ENCODE measurements at regions not wholly inside any gene's neighbourhood (a gene's known extent, or its start where the extent isn't known, plus 50 kb on each side); places are given as distances from the start of the nearest gene placed in this dataset.

DNA sequence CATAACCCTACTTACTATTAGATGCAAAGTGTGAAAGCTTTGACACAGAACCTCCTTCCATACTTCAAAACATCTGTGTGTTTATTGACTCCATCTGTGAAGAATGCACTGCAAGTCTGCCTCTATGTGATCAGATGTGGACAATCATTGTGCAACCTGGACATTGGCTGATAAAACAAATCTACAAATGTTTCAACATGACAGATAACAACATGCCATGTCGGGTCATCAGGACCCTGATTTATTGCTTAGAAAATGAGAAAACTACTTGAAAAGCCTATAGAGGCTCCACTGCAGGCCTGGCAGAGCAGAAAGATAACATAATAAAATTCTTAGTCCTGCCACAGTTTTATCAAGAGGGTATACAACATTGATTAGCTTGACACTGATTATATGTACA lies 1286.4 kb downstream of the GRIK2 start (continued):
- TF ChIP-seq, protein P1, sequence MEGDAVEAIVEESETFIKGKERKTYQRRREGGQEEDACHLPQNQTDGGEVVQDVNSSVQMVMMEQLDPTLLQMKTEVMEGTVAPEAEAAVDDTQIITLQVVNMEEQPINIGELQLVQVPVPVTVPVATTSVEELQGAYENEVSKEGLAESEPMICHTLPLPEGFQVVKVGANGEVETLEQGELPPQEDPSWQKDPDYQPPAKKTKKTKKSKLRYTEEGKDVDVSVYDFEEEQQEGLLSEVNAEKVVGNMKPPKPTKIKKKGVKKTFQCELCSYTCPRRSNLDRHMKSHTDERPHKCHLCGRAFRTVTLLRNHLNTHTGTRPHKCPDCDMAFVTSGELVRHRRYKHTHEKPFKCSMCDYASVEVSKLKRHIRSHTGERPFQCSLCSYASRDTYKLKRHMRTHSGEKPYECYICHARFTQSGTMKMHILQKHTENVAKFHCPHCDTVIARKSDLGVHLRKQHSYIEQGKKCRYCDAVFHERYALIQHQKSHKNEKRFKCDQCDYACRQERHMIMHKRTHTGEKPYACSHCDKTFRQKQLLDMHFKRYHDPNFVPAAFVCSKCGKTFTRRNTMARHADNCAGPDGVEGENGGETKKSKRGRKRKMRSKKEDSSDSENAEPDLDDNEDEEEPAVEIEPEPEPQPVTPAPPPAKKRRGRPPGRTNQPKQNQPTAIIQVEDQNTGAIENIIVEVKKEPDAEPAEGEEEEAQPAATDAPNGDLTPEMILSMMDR (IDR thresholded peaks at IDR 0.05): no peak

DNA sequence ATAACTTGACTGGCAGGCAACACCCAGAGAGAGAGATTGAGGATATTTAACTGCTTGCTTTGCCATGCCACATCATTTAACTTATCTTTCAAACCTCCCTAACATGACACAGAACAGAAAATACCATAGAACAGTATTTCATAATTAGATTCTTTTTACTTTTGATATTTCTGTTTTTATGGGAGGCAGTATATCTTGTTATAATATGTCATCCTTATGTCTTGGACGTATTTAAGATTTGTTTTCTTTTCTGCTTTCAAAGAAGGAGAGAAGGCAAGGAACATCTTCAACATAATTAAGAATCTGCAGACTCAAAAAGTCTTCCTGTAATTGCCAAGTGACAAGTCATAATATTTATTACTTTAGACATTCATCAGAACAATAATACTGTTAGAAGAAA lies 1283.7 kb downstream of the GRIK2 start:
- Histone ChIP-seq H3K9me3 (no peaks in the 10 kb centered on the region), H3K79me2 (ENCODE audit: insufficient read depth) (no peaks in the 10 kb centered on the region), H3F3A (replicated peaks; ENCODE audit: insufficient read depth) (no peaks in the 10 kb centered on the region), H3K9me2 (no peaks in the 10 kb centered on the region), H3K27ac (ENCODE audit: low read depth in 2 of 2, low read length in 1 of 2) (no peak overlapping the region), H2AFZ (ENCODE audit: low read depth) (no peak overlapping the region), H3K4me1 (ENCODE audit: control insufficient read depth in 1 of 2, insufficient read depth in 2 of 2, low read depth in 1 of 2, low read length in 1 of 2) (peaks cover 0 to 6% of the 10 kb centered on the region in 2 experiments; a peak in 2 of 4 replicates), H3K4me3 (ENCODE audit: low read depth in 2 of 2, low read length in 1 of 2) (no peak overlapping the region), H3K27me3 (ENCODE audit: insufficient read depth) (no peaks in the 10 kb centered on the region), H3K36me3 (replicated peaks in 1 of 2; ENCODE audit: control insufficient read depth in 1 of 2, insufficient read depth in 2 of 2, low read length in 1 of 2) (no peaks in the 10 kb centered on the region), H3K9ac (no peak overlapping the region), H4K20me1 (ENCODE audit: insufficient read depth) (no peaks in the 10 kb centered on the region), H3K4me2 (no peak overlapping the region)
- POLR2A ChIA-PET: no interaction called here
- 16% methylated on average over 1 of the region's 1 CpG for whole genome bisulfite sequencing (ENCODE audit: low lambda C conversion rate)
- CTCF ChIA-PET: no interaction called here
- no peak for DNase-seq
- TF ChIP-seq RCOR1 (IDR thresholded peaks at IDR 0.05; ENCODE audit: low read length) (no peak), ELF1 (IDR thresholded peaks at IDR 0.05) (no peak), CHD2 (IDR thresholded peaks at IDR 0.05; ENCODE audit: low read length, partially characterized antibody) (no peak), FOXJ3 (CRISPR knock-in tag; IDR thresholded peaks at IDR 0.05) (no peak), GABPA (IDR thresholded peaks at IDR 0.05; ENCODE audit: low read depth) (no peak), JUND (IDR thresholded peaks at IDR 0.05) (no peak), GATA2 (CRISPR knock-in tag; IDR thresholded peaks at IDR 0.05) (no peak), FOSL2 (IDR thresholded peaks at IDR 0.05; ENCODE audit: borderline replicate concordance, low read depth) (no peak), FOXM1 (IDR thresholded peaks at IDR 0.05; ENCODE audit: low read depth) (no peak), SIN3A (IDR thresholded peaks at IDR 0.05; ENCODE audit: borderline replicate concordance, low read depth, low read length) (no peak), SMC3 (IDR thresholded peaks at IDR 0.05; ENCODE audit: low read depth, low read length) (no peak), TAF1 (IDR thresholded peaks at IDR 0.05; ENCODE audit: borderline replicate concordance, low read depth, low read length) (no peak)
- TF ChIP-seq, protein P2, sequence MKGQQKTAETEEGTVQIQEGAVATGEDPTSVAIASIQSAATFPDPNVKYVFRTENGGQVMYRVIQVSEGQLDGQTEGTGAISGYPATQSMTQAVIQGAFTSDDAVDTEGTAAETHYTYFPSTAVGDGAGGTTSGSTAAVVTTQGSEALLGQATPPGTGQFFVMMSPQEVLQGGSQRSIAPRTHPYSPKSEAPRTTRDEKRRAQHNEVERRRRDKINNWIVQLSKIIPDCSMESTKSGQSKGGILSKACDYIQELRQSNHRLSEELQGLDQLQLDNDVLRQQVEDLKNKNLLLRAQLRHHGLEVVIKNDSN (IDR thresholded peaks at IDR 0.05; ENCODE audit: borderline replicate concordance, low read depth): no peak
- TF ChIP-seq, protein P3, sequence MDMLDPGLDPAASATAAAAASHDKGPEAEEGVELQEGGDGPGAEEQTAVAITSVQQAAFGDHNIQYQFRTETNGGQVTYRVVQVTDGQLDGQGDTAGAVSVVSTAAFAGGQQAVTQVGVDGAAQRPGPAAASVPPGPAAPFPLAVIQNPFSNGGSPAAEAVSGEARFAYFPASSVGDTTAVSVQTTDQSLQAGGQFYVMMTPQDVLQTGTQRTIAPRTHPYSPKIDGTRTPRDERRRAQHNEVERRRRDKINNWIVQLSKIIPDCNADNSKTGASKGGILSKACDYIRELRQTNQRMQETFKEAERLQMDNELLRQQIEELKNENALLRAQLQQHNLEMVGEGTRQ (IDR thresholded peaks at IDR 0.05; ENCODE audit: borderline replicate concordance, low read depth, low read length): no peak
- TF ChIP-seq, protein P1 (IDR thresholded peaks at IDR 0.05): no peak
- TF ChIP-seq, protein P4, sequence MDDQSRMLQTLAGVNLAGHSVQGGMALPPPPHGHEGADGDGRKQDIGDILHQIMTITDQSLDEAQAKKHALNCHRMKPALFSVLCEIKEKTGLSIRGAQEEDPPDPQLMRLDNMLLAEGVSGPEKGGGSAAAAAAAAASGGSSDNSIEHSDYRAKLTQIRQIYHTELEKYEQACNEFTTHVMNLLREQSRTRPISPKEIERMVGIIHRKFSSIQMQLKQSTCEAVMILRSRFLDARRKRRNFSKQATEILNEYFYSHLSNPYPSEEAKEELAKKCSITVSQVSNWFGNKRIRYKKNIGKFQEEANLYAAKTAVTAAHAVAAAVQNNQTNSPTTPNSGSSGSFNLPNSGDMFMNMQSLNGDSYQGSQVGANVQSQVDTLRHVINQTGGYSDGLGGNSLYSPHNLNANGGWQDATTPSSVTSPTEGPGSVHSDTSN (IDR thresholded peaks at IDR 0.05): no peak
